Urinary bladder (tissue), 3 donors: ENCODE measurements at regions not wholly inside any gene's neighbourhood (a gene's known extent, or its start where the extent isn't known, plus 50 kb on each side); places are given as distances from the start of the nearest gene placed in this dataset.

Experiments
- DNase-seq: peaks from one replicate; pipeline ENCODE4 v3.0.0-alpha.2; 2015; ENCODE audit errors: extremely low spot score
- H3K27ac ChIP-seq: one replicate; pipeline ENCODE4 v1.5.1; 2013; ENCODE audit warnings: low read depth, mild to moderate bottlenecking, moderate library complexity
- H3K36me3 ChIP-seq: one replicate; pipeline ENCODE4 v1.6.1; 2013; ENCODE audit warnings: mild to moderate bottlenecking, moderate library complexity; ENCODE audit not compliant: insufficient read depth
- H3K4me1 ChIP-seq: one replicate; pipeline ENCODE4 v1.6.1; 2013; ENCODE audit warnings: mild to moderate bottlenecking, moderate library complexity; ENCODE audit not compliant: insufficient read depth
- H3K4me3 ChIP-seq: one replicate; pipeline ENCODE4 v1.5.1; 2013; ENCODE audit warnings: low read depth, low read length
- WGBS: extraction: QIAGEN DNeasy Blood & Tissue Kit; methylation state at CpG from one replicate; pipeline ENCODE4 v1.1.7; 2013; 5-methylcytosine and 5-hydroxymethylcytosine counted together
- donor health status: healthy with polysubstance abuse.
- donor health status: healthy.

- Histone ChIP-seq H3K36me3 (no peaks in the 10 kb centered on the region), H3K27ac (no peak overlapping the region), H3K4me3 (no peak overlapping the region), H3K4me1 (no peaks in the 10 kb centered on the region)
- no peak for DNase-seq
- WGBS = 97% methylated on average over 4 of the region's 4 CpGs
Observed at GRCh38 chr5:117801583-117801982, 1186.8 kb downstream of the DTWD2 start.

- Histone ChIP-seq H3K27ac (no peak overlapping the region), H3K36me3 (no peaks in the 10 kb centered on the region), H3K4me1 (no peaks in the 10 kb centered on the region), H3K4me3 (no peak overlapping the region)
- DNase-seq = no peak
Observed at GRCh38 chr5:117800261-117800660, 1188.1 kb downstream of the DTWD2 start.

- H3K27ac ChIP-seq = no peak overlapping the region
- no peak for DNase-seq
- WGBS = 96% methylated on average over 3 of the region's 3 CpGs
- no peaks in the 10 kb centered on the region for H3K36me3 ChIP-seq
- H3K4me3 ChIP-seq = no peak overlapping the region
- no peaks in the 10 kb centered on the region for H3K4me1 ChIP-seq
Observed at GRCh38 chr5:117794847-117795246, 1193.5 kb downstream of the DTWD2 start.

- Histone ChIP-seq H3K36me3 (no peaks in the 10 kb centered on the region), H3K4me1 (no peaks in the 10 kb centered on the region), H3K27ac (no peak overlapping the region), H3K4me3 (no peak overlapping the region)
- 39% methylated on average over 5 of the region's 5 CpGs for WGBS
- no peak for DNase-seq
Observed at GRCh38 chr5:117793963-117794362, 1194.4 kb downstream of the DTWD2 start.

GRCh38 chr5:117792476-117792875, 1195.9 kb downstream of the DTWD2 start:
- 86% methylated on average over 1 of the region's 1 CpG for WGBS

GRCh38 chr5:117788596-117788995, 1199.8 kb downstream of the DTWD2 start:
- no peak overlapping the region for H3K4me3 ChIP-seq
- WGBS = 51% methylated on average over 2 of the region's 2 CpGs
- no peak overlapping the region for H3K27ac ChIP-seq
- no peak for DNase-seq
- no peaks in the 10 kb centered on the region for H3K4me1 ChIP-seq
- no peaks in the 10 kb centered on the region for H3K36me3 ChIP-seq

More at GRCh38 chr5:117792476-117792875, 1195.9 kb downstream of the DTWD2 start:
- Histone ChIP-seq H3K36me3 (no peaks in the 10 kb centered on the region), H3K4me1 (no peaks in the 10 kb centered on the region), H3K27ac (no peak overlapping the region), H3K4me3 (no peak overlapping the region)
- no peak for DNase-seq

GRCh38 chr5:117779171-117779570, 1204.5 kb upstream of the SEMA6A start:
- Histone ChIP-seq H3K4me3 (no peak overlapping the region), H3K36me3 (no peaks in the 10 kb centered on the region), H3K27ac (no peak overlapping the region), H3K4me1 (no peaks in the 10 kb centered on the region)
- DNase-seq = no peak
- WGBS = 98% methylated on average over 4 of the region's 4 CpGs

- no peaks in the 10 kb centered on the region for H3K4me1 ChIP-seq
- no peak overlapping the region for H3K4me3 ChIP-seq
- no peak for DNase-seq
- WGBS = 94% methylated on average over 3 of the region's 3 CpGs
- no peaks in the 10 kb centered on the region for H3K36me3 ChIP-seq
- no peak overlapping the region for H3K27ac ChIP-seq
Observed at GRCh38 chr5:117776977-117777376, 1202.4 kb upstream of the SEMA6A start.

GRCh38 chr5:117769877-117770276, 1195.3 kb upstream of the SEMA6A start:
- Histone ChIP-seq H3K36me3 (no peaks in the 10 kb centered on the region), H3K27ac (no peak overlapping the region), H3K4me3 (no peak overlapping the region), H3K4me1 (no peaks in the 10 kb centered on the region)
- DNase-seq = no peak
- 98% methylated on average over 2 of the region's 2 CpGs for WGBS

GRCh38 chr5:117763271-117763670, 1188.6 kb upstream of the SEMA6A start:
- no peak overlapping the region for H3K4me3 ChIP-seq
- 68% methylated on average over 3 of the region's 3 CpGs for WGBS
- no peak for DNase-seq
- no peaks in the 10 kb centered on the region for H3K4me1 ChIP-seq
- no peak overlapping the region for H3K27ac ChIP-seq
- no peaks in the 10 kb centered on the region for H3K36me3 ChIP-seq

- Histone ChIP-seq H3K4me1 (no peaks in the 10 kb centered on the region), H3K4me3 (no peak overlapping the region), H3K36me3 (no peaks in the 10 kb centered on the region), H3K27ac (no peak overlapping the region)
- DNase-seq = no peak
- 63% methylated on average over 2 of the region's 2 CpGs for WGBS
Observed at GRCh38 chr5:117761186-117761585, 1186.6 kb upstream of the SEMA6A start.

- DNase-seq = no peak
- Histone ChIP-seq H3K36me3 (no peaks in the 10 kb centered on the region), H3K27ac (no peak overlapping the region), H3K4me3 (no peak overlapping the region), H3K4me1 (no peaks in the 10 kb centered on the region)
- 38% methylated on average over 4 of the region's 4 CpGs for WGBS
Observed at GRCh38 chr5:117759849-117760499, 1185.4 kb upstream of the SEMA6A start.

- Histone ChIP-seq H3K4me1 (no peaks in the 10 kb centered on the region), H3K27ac (no peak overlapping the region), H3K4me3 (no peak overlapping the region), H3K36me3 (no peaks in the 10 kb centered on the region)
- 87% methylated on average over 2 of the region's 2 CpGs for WGBS
- DNase-seq = no peak
Observed at GRCh38 chr5:117752403-117752802, 1177.8 kb upstream of the SEMA6A start.

GRCh38 chr5:117748336-117748735, 1173.7 kb upstream of the SEMA6A start:
- Histone ChIP-seq H3K36me3 (peaks cover under 1% of the 10 kb centered on the region), H3K4me1 (no peaks in the 10 kb centered on the region), H3K4me3 (no peak overlapping the region), H3K27ac (no peak overlapping the region)
- no peak for DNase-seq
- WGBS = 87% methylated on average over 5 of the region's 5 CpGs

GRCh38 chr5:117743337-117743736, 1168.7 kb upstream of the SEMA6A start:
- 92% methylated on average over 5 of the region's 5 CpGs for WGBS
- Histone ChIP-seq H3K4me3 (no peak overlapping the region), H3K36me3 (peaks cover 2% of the 10 kb centered on the region), H3K4me1 (no peaks in the 10 kb centered on the region), H3K27ac (no peak overlapping the region)
- DNase-seq = no peak
